CD14-positive monocyte (primary cell): ENCODE measurements at regions not wholly inside any gene's neighbourhood (a gene's known extent, or its start where the extent isn't known, plus 50 kb on each side); places are given as distances from the start of the nearest gene placed in this dataset.
A peak's percentile ranks its signal among the peaks of the same experiment; 100 is the strongest.

Experiments used
- DNase-seq, 3 donors: peaks; one replicate each; pipeline ENCODE4 v3.0.0-alpha.2; 2011 to 2022
- H2AFZ ChIP-seq: 2 replicates; pipeline ENCODE4 v1.6.0; 2012; ENCODE audit warnings: mild to moderate bottlenecking, low read depth, low read length, inconsistent platforms; ENCODE audit not compliant: insufficient read depth, poor library complexity, severe bottlenecking
- H3K27ac ChIP-seq, 2 donors: 1 replicate in 1 of 2; 2 replicates in 1 of 2; pipeline ENCODE4 v1.5.1; 2012 to 2013; ENCODE audit warnings: low read length in 2 of 2, control low read depth in 1 of 2, inconsistent platforms in 1 of 2, low read depth in 1 of 2, mild to moderate bottlenecking in 1 of 2
- H3K27me3 ChIP-seq, 2 donors: one replicate each; pipeline versions ENCODE4 v1.6.0 to v1.6.1; 2011 to 2013; ENCODE audit warnings: low read length in 2 of 2; ENCODE audit not compliant: control insufficient read depth in 2 of 2, insufficient read depth in 2 of 2
- H3K36me3 ChIP-seq, 2 donors: replicated peaks in 1 of 2; 1 replicate in 1 of 2; 2 replicates in 1 of 2; pipeline versions ENCODE4 v1.5.1 to v1.6.1; 2012 to 2013; ENCODE audit warnings: low read length in 2 of 2, control low read depth in 1 of 2, inconsistent platforms in 1 of 2, mild to moderate bottlenecking in 1 of 2; ENCODE audit not compliant: insufficient read depth in 2 of 2, control insufficient read depth in 1 of 2
- H3K4me1 ChIP-seq, 2 donors: 1 replicate in 1 of 2; 2 replicates in 1 of 2; pipeline versions ENCODE4 v1.5.1 to v1.6.1; 2012 to 2013; ENCODE audit warnings: low read length in 2 of 2, control low read depth in 1 of 2, inconsistent platforms in 1 of 2, mild to moderate bottlenecking in 1 of 2, moderate library complexity in 1 of 2; ENCODE audit not compliant: insufficient read depth in 2 of 2, control insufficient read depth in 1 of 2
- H3K4me2 ChIP-seq: replicated peaks from 2 replicates; pipeline ENCODE3; 2012; ENCODE audit warnings: low read length, moderate library complexity, mild to moderate bottlenecking; ENCODE audit not compliant: poor library complexity, severe bottlenecking; ENCODE audit errors: extremely low read depth
- H3K4me3 ChIP-seq, 3 experiments: fragments of 200-600 bp in 1 of 3; sonication (generic) in 1 of 3; replicated peaks in 1 of 3; 1 replicate in 2 of 3; 2 replicates in 1 of 3; pipeline ENCODE4 v1.5.1; 2011 to 2013; ENCODE audit warnings: low read length in 3 of 3, mild to moderate bottlenecking in 3 of 3, control low read depth in 2 of 3, low read depth in 2 of 3, inconsistent platforms in 1 of 3, moderate library complexity in 1 of 3
- H3K79me2 ChIP-seq: 2 replicates; pipeline ENCODE4 v1.6.0; 2012; ENCODE audit warnings: mild to moderate bottlenecking, control low read depth, inconsistent platforms, low read length, moderate library complexity; ENCODE audit not compliant: insufficient read depth
- H3K9ac ChIP-seq: 2 replicates; pipeline ENCODE4 v1.6.0; 2017; ENCODE audit warnings: low read length, mild to moderate bottlenecking; ENCODE audit not compliant: insufficient read depth, poor library complexity, severe bottlenecking
- H3K9me3 ChIP-seq, 2 donors: replicated peaks in 1 of 2; 1 replicate in 1 of 2; 2 replicates in 1 of 2; pipeline versions ENCODE4 v1.5.1 to v1.6.1; 2012 to 2013; ENCODE audit warnings: low read length in 2 of 2, control low read depth in 1 of 2; ENCODE audit not compliant: control insufficient read depth in 1 of 2, insufficient read depth in 1 of 2
- H4K20me1 ChIP-seq: 2 replicates; pipeline ENCODE4 v1.6.0; 2012; ENCODE audit warnings: mild to moderate bottlenecking, low read length, control low read depth, moderate library complexity; ENCODE audit not compliant: insufficient read depth
- H3K27ac Mint-ChIP-seq, 7 donors: one replicate each; pipeline ENCODE4 v1.8.0; 2020; ENCODE audit warnings: mild to moderate bottlenecking in 7 of 7, mixed read lengths in 7 of 7, moderate library complexity in 6 of 7, inconsistent platforms in 2 of 7
- H3K27me3 Mint-ChIP-seq, 3 donors: one replicate each; pipeline ENCODE4 v1.8.0; 2021 to 2022; ENCODE audit warnings: low read depth in 3 of 3, mild to moderate bottlenecking in 3 of 3, mixed read lengths in 3 of 3, moderate library complexity in 3 of 3, inconsistent platforms in 1 of 3
- H3K36me3 Mint-ChIP-seq, 2 donors: one replicate each; pipeline ENCODE4 v1.8.0; 2020; ENCODE audit warnings: mixed read lengths in 2 of 2, inconsistent platforms in 1 of 2, mild to moderate bottlenecking in 1 of 2
- H3K4me1 Mint-ChIP-seq: one replicate; pipeline ENCODE4 v1.8.0; 2020; ENCODE audit warnings: mild to moderate bottlenecking, mixed read lengths
- H3K4me3 Mint-ChIP-seq, 2 donors: one replicate each; pipeline ENCODE4 v1.8.0; 2020; ENCODE audit warnings: mild to moderate bottlenecking in 2 of 2, mixed read lengths in 2 of 2, moderate library complexity in 1 of 2
- H3K9me3 Mint-ChIP-seq, 7 donors: one replicate each; pipeline ENCODE4 v1.8.0; 2020 to 2022; ENCODE audit warnings: mixed read lengths in 7 of 7, mild to moderate bottlenecking in 6 of 7, moderate library complexity in 6 of 7, inconsistent platforms in 2 of 7
- CTCF ChIP-seq: fragments of 200-600 bp; IDR thresholded peaks from one replicate; pipeline ENCODE4 v1.8.0; 2022; ENCODE audit warnings: antibody characterized with exemption, mild to moderate bottlenecking
- WGBS: methylation state at CpG from one replicate; pipeline ENCODE4 v1.1.5; 2013; ENCODE audit warnings: missing lambda C conversion rate; ENCODE audit not compliant: insufficient coverage; 5-methylcytosine and 5-hydroxymethylcytosine counted together
- intact Hi-C, 2 donors: fragments of 100-400 bp; cut with micrococcal nuclease; formaldehyde crosslinking; loops; one replicate each; pipeline versions ENCODE4 v1.15.0 to v1.15.1; 2023

DNA sequence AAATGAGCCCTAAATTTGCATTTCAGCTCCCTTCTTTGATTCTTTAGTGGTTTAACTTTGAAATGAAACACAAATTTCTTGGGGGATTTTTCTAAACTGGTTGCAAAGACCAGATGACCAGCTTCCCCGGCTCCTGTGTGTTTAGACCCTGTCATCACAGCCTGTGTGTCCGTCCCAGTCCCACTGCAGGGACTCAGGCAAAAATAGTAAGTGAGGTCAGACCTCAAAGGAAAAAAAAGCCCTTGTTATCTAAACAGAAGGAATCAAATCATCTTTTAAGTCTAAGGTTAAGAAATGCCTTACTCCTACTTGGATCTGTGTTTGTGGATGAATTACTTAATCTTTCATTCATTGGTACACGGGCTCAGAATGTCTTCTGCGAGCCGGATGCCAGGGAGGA lies 423.7 kb downstream of the LPIN1 start:
- peaks cover 0 to 5% (median 0%) of the 10 kb centered on the region in 7 donors for H3K9me3 Mint-ChIP-seq
- Histone ChIP-seq H3K4me1 (peaks cover 22 to 23% of the 10 kb centered on the region in 2 donors), H3K4me2 (no peak overlapping the region), H3K4me3 (no peak overlapping the region), H3K27ac (peak overlapping the region in 1 of 2 donors; percentile 78), H2AFZ (no peak overlapping the region), H3K36me3 (no peaks in the 10 kb centered on the region), H3K9ac (no peak overlapping the region), H3K27me3 (no peaks in the 10 kb centered on the region), H3K79me2 (no peaks in the 10 kb centered on the region), H3K9me3 (no peaks in the 10 kb centered on the region), H4K20me1 (no peaks in the 10 kb centered on the region)
- intact Hi-C loops = no loop called here
- peaks cover 2 to 7% (median 4%) of the 10 kb centered on the region in 3 donors for H3K27me3 Mint-ChIP-seq
- WGBS = 77% methylated on average over 4 of the region's 5 CpGs
- H3K36me3 Mint-ChIP-seq = no peaks in the 10 kb centered on the region
- H3K27ac Mint-ChIP-seq = peak overlapping the region in 6 of 7 donors; percentile 90 to 96 (median 94)
- DNase-seq = peak; percentile 4 to 65 (median 26)
- H3K4me1 Mint-ChIP-seq = peaks cover 27% of the 10 kb centered on the region
- TF ChIP-seq CTCF = no peak
- no peak overlapping the region for H3K4me3 Mint-ChIP-seq

DNA sequence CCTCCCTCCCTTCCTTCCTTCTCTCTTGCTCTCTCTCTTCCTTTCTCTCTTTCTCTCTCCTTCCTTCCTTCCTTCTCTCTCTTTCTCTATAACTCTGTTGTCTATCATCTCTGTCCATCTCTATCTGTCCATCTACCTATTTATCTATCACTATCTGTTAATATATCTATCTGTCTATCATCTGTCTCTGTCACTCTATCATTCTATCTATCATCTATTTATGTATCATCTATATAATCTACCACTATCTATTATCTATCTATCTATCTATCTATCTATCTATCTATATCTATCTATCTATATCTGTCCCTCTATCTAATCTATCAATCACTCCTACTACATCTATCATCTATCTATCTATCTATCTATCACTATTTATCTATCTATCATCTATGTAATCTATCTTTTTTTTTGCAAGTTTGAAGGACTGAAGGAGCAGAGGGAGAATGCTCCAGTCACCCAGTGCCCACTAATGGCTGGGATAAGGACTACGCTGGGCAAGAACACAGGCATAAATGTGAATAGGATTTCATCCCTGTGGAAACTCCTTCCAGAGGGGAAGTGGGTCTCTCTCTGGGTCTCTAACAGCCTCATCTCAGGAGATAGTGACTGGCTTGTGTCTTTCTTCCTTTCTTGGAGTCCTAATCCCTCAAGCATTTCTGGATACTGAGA lies 427.0 kb downstream of the LPIN1 start:
- WGBS = no CpG with 5 or more reads among the region's 1 CpG

More for the DNA sequence above, 427.0 kb downstream of the LPIN1 start:
- Histone ChIP-seq H3K9me3 (no peaks in the 10 kb centered on the region), H3K4me3 (no peak overlapping the region), H3K79me2 (no peaks in the 10 kb centered on the region), H3K36me3 (no peaks in the 10 kb centered on the region), H3K4me2 (no peak overlapping the region), H3K9ac (no peak overlapping the region), H3K27me3 (no peaks in the 10 kb centered on the region), H3K4me1 (peaks cover 19 to 21% of the 10 kb centered on the region in 2 donors), H4K20me1 (no peaks in the 10 kb centered on the region), H2AFZ (no peak overlapping the region), H3K27ac (no peak overlapping the region)
- peak; percentile 13 for TF ChIP-seq CTCF
- H3K27me3 Mint-ChIP-seq = peaks cover 7 to 15% (median 10%) of the 10 kb centered on the region in 3 donors
- peaks cover 0 to 5% (median 0%) of the 10 kb centered on the region in 7 donors for H3K9me3 Mint-ChIP-seq
- peaks cover 0 to 2% of the 10 kb centered on the region in 2 donors for H3K36me3 Mint-ChIP-seq
- peak overlapping the region in 1 of 7 donors; percentile 52 for H3K27ac Mint-ChIP-seq
- H3K4me3 Mint-ChIP-seq = no peak overlapping the region
- DNase-seq = no peak
- peaks cover 47% of the 10 kb centered on the region for H3K4me1 Mint-ChIP-seq
- intact Hi-C loops = no loop called here
